Astrocyte (in vitro differentiated cells and primary cell): ENCODE measurements at regions not wholly inside any gene's neighbourhood (a gene's known extent, or its start where the extent isn't known, plus 50 kb on each side); places are given as distances from the start of the nearest gene placed in this dataset.

Experiments
- CTCF ChIP-seq: IDR thresholded peaks from 2 replicates; pipeline ENCODE4 v1.5.1; 2011; ENCODE audit warnings: low read depth, mild to moderate bottlenecking, inconsistent platforms, low read length, moderate library complexity; ENCODE audit not compliant: insufficient read depth
- EZH2 ChIP-seq: IDR thresholded peaks from 2 replicates; pipeline ENCODE4 v1.6.1; 2012; ENCODE audit warnings: mild to moderate bottlenecking, low read length, inconsistent platforms; ENCODE audit not compliant: insufficient read depth

DNA sequence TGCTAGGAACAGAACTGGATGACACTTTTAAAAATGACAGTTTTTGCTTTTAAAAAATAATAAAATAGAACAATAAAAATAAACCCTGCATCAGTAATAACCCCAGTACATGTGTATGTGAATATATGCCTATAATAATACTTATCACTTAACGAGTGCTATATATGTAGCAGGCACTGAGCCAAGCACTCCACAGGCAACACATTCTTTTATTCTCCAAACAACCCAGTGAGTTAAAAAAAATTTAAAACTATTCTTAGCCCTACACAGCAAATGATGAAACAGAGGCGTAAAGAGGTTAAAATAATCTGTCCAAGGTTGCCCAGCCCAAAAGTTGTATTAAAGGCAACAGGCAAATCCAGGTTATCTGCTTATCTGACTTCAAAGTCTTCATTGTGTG, 124.5 kb upstream of the SMIM23 start:
- no peak for TF ChIP-seq CTCF
- TF ChIP-seq EZH2: no peak
